ENCODE measurements at regions not wholly inside any gene's neighbourhood (a gene's known extent, or its start where the extent isn't known, plus 50 kb on each side); places are given as distances from the start of the nearest gene placed in this dataset.

DNA sequence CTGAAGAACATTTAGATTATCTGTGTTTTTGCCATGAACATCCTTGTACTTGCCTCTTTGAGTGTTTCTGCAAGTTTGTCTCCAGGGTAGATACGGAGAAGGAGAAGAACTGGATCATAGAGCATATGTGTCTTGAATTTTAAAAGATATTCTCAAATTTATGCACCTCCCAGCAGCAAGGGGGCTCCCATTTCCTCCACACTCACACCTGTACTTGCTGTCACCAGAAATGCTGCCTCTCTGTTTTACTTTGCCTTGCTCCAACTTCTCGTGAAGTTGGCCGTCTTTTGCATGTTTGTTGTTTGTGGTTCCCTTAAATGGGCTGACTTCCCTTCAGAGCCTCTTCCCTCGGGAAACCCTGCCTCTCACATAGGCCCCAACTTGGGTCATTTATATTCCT, 171.0 kb downstream of the TFAP2C start:
- no peak for DNase-seq (ENCODE audit: low read depth in 3 of 3)

DNA sequence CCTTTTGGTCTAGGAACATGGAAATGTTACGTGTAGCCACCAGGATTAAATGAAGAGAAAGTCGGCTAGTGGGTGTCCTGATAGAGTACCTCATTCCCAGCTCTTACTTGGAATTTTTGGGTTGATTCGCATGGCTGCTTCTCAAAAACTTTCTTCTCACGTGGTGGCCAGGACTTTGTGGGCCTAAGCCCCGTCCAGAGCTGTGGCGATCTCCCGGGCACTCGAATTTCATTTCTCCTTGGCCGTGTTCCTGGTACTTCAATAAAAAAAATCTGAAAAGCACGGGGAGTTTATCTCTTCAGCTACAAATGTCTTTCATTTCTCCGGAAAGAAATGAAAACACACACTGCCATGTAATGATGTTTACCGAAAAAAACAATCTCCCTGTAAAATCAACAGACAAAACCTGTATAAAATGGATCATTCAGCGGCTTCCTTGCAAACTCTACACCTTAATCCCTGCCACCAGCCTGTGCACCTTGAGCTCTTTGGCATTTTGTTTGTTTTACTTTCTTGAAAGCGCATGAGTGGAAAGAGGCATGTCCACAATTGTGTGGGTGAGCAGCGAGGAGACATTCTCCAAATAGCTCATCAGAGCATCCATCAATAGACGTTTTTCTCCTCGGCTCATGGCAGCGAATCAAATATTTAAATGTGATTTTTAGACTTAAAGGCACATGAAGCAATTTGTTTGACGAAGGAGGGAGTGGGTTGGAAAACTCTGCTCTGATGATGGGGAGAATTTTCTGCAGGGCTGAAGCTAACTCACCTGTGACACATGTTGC, 173.1 kb downstream of the TFAP2C start:
- no peak for DNase-seq (ENCODE audit: low read depth in 3 of 3)

DNA sequence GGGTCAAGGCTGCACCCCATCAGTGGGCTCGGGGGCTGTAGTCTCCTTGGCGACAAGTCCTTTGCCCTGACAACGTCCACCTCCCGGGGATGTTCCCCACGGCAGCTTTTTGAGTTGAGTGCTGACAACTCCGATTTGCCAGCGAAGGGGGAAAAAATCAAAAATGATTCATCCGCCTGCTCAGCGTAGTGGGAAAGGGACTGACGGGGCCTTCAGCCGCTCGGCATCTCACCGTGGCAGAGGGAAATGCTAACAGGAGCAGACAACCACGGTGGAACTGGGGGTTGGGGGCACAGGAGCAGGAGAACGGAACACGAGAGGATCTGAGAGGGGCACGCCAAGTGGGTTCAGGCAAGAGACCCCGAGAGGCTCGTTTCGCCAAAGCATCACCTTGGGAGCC, 173.7 kb downstream of the TFAP2C start:
- DNase-seq (ENCODE audit: low read depth in 3 of 3), result no peak

DNA sequence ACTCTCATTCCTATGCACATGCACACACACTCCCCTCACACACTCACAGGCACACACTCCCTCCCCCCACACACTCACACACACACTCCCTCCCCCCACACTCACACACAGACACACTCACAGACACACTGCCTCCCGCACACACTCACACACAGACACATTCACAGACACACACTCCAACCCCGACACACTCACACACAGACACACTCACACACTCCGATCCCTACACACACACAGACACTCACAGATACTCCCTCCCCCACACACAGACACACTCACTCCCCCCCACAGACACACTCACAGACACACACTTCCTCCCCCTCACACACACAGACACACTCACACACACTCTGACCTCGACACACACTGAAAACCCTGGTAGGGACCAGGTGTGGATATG, 176.2 kb downstream of the TFAP2C start:
- DNase-seq (ENCODE audit: low read depth in 3 of 3), result no peak

DNA sequence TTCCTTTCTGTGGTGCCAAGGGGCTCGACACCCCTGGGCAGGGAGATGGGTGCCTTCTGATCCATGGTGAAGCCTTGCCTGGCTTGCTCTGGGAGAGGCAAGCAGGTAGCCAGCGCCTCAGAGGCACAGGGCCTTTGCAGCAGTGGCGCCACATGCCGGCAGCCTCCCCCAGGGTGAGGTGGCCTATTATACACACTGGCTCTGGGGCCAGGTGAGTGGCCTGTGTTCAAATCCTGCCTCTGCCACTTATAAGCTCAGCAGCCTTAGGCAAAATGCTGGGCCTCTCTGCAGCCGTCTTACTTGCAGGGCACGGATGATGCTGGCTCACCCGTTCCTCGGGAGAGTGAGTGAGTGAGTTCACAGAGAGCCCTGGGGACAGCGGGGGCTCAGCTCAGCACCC, 176.9 kb downstream of the TFAP2C start:
- no peak for DNase-seq (ENCODE audit: low read depth in 3 of 3)

DNA sequence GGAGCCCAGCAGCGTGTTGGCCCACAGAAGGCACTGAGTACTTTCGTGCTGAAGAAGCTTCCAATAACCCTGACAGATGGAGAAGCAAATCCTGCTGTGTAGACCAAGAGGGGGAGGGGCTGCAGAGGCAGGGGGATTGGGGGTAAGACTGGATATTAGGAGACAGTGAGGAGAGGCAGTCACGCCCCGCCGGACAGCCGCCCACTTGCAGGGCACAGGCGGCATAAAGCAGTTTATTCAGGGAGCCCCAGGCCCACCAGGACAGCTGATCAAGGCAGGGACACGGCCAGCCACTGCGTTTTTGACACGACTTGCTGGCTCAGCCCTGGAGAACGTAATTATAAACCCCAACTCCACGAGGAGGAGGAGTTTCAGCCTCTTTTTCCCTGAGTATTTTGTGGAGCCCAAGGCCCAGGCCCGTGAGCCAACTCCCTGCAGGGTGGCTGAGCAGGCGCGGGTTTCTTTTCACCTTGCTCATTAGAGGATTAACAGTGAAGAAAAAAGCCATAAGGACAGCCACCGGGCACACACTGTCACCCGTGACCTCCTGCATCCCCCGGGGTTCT, 177.9 kb downstream of the TFAP2C start:
- no peak for DNase-seq (ENCODE audit: low read depth in 3 of 3)

DNA sequence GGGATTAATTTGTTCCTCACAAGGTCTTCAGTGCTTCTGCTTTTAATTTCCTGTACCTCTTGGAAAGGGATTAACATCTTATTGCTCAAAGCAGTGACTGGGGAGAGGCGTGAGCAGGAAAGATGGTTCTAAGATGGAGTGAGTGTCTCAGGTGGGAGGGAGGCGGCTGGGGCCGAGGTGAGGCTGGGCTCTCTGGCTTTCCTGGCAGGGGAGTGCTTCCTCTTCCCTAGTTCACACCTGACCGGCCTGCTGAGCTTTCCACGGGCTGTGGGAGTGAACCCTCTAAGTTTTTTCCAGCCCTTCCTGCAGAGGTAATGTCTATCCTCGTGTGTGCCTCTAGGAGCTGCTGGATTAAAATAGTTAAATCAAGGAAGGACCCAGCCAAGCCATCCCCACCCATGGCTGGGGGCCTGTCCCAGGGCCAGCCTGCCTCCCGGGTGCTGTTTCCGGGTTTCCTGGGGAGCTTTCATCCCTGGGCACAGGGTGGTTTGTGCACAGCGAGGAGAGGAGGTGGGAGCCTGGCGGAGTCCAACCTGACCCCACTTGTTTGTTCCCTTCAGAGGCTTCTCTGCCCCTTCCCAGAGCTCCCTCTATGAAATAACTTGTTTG, 179.1 kb downstream of the TFAP2C start:
- DNase-seq (ENCODE audit: low read depth in 3 of 3), result no peak

DNA sequence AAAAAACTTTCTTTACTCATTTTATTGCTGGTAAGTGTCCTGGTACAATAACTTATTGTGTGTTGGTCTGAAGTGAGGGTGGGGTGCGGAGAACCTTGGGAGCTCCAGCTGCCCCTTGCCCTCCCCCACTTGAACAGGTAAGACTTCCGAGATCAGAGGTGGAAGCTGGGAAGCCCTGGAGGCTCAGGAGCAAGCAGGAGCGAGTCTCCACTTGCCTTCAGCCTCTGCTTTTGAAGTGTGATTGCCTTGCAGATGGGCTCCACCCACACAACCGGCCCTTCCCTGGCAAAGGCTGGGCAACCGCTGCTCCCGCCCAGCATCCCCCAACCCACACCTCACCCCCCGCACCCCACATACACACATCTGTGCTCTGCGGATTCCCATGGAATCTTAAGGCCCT, 179.6 kb downstream of the TFAP2C start:
- no peak for DNase-seq (ENCODE audit: low read depth in 3 of 3)

DNA sequence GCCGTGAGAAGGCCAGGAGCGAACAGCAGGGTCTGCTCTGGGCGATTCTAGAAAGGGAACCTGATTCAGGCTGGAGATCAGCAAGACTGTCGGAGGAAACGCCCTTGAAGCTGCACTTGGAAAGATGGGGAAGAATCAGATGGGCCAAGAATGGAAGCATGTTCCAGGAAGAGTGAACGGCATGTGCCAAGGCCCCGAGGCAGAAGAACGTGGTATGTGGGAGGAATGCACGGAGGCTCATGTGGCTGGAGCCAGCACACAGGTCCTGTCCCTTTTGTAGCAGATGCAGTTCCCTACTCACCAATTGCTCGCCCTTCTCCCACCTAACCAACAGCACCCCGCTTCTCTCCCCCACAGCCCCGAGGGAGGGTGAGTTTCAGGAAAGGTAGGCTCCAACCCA, 180.6 kb downstream of the TFAP2C start:
- no peak for DNase-seq (ENCODE audit: low read depth in 3 of 3)

DNA sequence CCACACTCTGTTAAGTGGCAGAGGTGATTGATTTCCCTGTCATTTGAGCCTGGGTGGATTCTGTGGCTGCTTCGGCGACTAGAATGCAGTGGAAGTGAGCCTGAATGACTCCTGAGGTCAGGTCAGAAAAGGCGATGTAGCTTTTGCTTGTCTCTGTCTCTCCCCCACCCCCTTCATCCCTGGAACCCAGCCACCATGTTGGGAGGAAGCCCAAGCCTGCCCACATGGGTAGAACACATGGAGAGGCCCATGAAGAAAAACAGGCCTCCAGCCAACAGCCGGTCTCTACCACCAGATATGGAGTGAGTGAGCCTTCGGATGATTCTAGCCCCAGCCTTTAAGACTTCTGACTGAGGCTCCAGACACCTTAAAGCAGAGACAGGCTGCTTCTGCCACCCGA, 181.0 kb downstream of the TFAP2C start:
- DNase-seq (ENCODE audit: low read depth in 3 of 3), result no peak

DNA sequence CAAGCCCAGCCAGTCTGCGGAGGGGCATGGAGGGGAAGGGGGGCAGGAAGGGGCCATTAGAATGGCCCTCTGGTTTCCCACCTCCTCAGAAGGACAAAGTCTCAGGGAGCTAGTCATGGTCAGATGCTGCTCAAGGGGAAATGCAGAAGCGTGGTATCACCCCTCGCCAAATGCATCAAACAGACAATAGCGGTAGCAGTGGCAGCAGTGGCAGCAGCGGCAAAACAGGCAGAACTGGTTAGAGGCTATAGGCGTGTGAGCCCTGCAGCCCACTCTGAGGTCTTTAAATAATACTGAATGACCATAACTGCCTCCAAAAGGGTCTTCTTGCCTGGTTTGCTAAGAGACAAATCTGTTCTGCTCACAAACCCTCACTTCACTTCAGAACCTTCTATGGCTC, 186.7 kb downstream of the TFAP2C start:
- DNase-seq (ENCODE audit: low read depth in 3 of 3), result no peak

DNA sequence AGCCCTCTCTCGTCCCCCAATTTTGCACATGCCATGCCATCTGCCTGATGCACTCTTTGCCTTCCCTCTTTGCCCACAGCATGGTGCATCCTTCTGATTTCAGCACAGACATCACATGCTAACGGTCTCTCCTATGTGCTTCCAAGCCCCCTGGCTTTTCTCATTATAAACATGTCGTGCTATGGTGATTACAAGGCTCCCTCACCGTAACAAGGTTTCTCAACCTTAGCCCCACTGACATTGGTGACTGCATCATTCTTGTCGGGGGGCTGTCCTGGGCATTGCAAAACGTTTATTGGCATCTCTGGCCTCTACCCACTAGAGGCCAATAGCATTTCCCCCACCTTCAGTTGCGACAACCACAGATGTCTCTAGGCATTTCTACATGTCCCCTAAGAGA, 187.2 kb downstream of the TFAP2C start:
- no peak for DNase-seq (ENCODE audit: low read depth in 3 of 3)

DNA sequence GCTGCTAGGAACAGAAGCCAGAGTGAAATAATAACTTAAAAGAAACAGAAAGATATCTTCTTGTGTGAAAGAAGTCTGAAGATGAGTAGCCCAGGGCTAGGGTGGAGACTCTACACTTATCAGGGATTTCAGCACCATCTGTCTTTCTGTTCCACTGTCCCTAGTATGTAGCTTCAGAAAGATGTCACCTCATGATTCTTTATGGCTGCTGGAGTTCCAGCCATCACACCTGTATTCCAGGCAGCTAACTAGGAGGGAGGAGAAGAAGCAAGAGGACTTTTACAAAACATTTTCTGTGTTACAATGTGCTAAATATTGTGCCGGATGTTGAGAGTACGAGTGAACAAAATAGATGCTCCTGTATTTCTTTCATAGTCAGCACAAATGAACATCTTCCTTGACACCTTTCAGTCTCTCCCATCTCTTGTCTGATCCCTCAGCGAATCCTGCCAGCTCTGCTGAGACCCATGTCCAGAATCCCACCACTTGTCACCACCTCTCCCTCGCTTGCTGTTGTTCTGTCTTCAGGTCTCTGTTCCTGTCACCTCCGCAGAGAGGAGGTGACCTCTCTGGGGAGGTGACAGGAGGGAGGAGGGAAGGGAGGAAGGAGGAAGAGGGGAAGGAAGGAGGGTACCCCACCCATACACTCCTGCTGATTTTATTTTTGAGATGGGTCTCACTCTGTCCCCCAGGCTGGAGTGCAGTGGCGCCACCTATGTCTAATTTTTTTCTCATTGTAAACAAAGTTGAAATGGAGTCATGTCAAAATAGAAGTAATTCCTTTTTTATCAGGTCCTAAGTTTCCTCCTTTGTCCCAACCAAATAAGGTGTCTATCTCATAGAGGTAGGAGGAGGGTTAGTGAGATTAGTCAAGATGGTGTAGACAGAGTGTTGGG, 188.9 kb downstream of the TFAP2C start:
- DNase-seq (ENCODE audit: low read depth in 3 of 3), result no peak

DNA sequence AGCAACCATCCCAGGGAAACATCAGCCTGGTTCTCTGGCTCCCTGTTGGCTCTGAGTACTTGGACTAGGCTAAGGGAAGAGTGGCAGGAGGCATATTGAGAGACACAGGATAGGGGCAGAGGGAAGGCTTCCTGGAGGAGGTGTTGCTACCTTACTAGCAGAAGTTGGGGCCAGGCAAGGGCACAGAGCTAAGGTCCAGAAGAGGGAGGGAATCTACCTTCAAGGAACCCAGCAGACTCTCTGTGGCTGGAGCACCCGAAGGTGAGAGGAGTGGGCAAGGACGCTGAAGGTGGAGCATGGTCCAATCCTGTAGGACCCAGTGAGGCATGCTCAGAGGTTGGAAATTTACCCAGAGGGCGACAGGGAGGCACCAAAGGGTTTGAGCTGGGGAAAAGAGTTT, 191.9 kb downstream of the TFAP2C start:
- DNase-seq (ENCODE audit: low read depth in 3 of 3), result no peak

DNA sequence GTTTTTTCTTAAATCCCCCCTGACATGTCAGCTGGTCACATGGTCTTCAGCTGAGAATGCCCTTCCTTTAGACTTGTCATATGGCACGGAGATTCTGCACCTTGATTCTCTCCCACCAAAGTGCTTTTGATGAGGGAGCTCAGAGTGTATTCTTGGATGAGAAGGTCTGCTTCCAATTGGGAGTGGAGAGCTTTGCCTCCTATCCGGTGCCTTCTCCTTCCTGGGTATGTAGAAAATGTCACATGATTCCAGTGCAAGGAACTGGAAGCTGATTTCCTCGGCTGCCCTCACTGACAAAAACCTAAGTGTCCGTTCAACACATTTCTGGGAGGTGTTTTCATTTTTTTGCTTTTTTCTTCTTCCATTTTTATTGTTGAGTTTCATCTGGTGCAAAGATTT, 197.2 kb downstream of the TFAP2C start:
- DNase-seq (ENCODE audit: low read depth in 3 of 3), result no peak

DNA sequence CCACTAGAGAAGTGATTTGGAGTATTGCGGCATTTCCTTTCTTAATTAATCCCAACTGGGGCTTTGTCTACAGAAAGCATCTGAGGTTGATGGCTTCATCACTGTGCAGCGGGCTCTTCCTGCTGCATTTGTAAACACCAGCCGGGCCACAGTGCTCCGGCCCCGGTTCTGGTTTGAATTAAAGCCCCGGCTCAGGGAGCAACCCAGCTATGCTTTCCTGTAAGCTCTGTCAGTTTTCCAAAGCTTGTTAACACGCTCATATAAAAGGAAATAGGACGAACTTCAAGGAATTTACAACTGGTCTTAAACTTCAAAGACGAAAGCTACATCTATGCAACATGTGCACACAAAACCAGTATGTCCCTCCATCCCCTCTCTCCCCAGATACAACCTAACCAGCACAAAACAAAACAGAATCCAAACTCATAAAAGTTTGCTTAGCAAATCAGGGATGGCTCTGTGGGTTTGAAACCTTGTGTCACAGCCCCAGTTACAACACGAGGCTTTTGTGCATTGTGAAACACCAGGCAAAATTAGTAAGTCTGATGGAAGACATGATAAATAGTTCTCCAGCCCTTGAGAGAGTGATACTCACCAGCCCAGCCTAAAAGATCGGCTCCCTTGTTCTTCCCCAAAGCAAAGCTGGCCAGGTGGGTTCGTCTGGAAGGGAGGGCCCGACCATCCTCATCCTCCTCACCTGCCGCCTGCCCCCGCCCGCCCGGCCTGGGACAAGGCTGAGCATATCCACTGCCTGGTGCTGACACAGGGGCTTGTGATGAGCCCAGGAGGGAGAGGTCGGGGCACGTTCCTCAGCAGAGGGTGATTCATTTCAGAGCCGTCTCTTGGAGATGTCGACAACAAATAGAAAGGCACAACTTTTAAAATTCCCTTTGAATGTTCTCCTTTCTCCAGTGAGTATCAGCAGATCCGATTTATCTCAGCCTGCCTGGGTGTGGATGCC, 197.9 kb downstream of the TFAP2C start:
- DNase-seq (ENCODE audit: low read depth in 3 of 3), result no peak

DNA sequence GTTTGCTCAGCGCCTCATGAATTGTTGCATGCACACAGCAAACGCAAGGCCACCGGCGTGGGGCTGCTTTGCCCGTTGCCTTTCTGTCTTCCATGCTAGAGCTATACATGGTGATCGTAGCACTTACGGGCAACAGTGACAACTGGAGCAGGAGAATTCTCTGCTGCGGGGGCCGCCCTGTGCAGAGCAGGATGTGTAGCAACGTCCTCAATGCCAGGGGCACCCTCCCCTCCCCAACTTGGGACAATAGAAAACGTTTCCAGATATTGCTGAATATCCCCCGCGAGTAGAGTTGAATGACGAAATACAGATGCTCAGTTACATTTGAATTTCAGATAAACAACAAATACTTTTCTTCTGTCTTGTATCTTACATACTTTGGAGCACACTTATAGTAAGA, 198.7 kb downstream of the TFAP2C start:
- DNase-seq (ENCODE audit: low read depth in 3 of 3), result no peak

DNA sequence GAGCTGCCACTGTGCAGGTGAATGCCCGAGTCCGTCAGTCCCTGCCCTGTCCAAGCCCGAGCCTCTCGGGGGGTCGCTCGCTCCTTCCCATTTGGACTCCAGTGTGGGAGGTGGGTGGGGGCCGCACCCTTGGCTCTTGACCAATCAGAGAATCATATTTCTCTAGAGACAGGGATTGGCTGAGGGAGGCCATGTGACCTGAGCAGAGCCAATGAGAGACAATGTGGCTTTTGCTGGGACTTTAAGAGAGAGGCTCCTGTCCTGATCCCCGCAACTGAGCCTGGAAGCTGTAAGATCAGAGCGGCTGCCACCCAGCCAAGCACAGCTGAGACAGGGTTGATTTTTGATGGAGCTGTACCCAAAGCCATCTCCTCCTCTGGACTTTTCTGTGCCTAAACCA, 199.3 kb downstream of the TFAP2C start:
- no peak for DNase-seq (ENCODE audit: low read depth in 3 of 3)

DNA sequence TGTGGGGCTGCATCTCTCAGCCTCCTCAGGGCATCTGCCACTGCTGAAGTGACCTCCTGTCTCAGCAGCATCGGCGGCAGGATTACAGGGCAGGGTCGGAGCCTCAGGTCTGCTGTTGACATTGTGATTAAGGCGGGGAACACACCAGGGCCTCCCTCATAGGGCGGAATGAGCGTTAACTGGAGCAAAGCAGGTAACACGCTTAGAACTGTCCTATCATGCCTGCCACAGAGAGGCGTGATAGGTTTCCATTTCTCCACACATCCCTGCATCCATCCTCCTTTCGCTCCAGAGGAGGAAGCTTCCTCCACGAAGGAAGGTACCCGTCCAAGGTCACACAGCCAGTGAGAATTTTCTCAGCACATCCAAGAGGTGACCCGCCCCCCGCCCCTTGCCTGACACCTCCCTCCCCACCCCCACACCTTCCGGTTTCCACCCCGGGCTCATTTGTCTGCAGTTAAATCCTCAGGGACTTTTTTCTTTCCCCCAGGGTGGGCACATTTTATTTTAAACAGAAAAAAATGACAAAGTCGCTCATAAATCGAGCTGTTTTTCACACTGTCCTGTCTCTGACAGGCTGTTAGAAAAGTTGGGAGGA, 200.8 kb downstream of the TFAP2C start:
- no peak for DNase-seq (ENCODE audit: low read depth in 3 of 3)

DNA sequence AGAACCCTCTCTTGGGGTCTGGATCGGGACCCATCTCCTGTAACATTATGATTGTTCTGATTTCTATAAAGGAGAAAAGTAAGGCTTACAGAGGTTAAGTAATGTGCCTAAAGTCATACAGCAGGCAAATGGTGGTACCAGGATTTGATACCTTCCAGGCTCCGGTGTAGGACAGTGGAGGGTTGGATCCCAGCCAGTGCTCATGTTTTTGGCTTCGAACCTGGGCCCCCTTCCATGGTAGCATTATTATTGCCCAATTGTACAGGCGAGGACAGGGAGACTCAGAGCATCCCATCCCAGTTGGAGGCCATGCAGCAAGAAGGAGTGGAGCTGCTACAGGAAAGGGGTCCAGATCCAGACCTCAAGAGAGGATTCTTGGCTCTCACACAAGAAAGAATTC, 202.7 kb downstream of the TFAP2C start:
- DNase-seq (ENCODE audit: low read depth in 3 of 3), result no peak

DNA sequence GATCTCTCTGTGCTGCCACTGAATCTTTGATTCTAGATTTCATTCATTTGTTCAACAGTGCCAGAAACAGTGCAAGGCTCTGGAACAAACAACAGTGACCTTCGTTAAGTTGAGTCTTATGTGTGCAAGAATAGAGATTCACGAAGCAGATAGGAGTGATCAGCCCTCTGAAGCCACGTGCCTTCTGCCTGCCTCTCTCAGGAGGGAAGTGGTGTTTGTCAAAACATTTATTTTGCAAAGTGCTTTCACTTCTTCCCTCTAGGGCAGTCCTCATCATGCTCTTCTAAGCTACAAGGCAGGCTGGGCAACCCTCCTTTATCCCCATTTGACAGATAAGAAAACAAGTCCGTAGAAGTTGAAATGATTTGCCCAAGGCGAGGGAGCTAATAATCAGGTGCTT, 204.3 kb downstream of the TFAP2C start:
- no peak for DNase-seq (ENCODE audit: low read depth in 3 of 3)
